SK-N-SH treated with all-trans-retinoic acid at 6 μM for 48 hours (cell line): ENCODE measurements at regions not wholly inside any gene's neighbourhood (a gene's known extent, or its start where the extent isn't known, plus 50 kb on each side); places are given as distances from the start of the nearest gene placed in this dataset.

Experiments used
- ATAC-seq: fragments of 200-7000 bp; cut with Tn5 transposase; 3 replicates; pipeline ENCODE4 v1.9.1; 2020; ENCODE audit warnings: mild to moderate bottlenecking, moderate library complexity
- ARNTL ChIP-seq: fragments of 450-650 bp; formaldehyde crosslinking; IDR thresholded peaks from 2 replicates; pipeline ENCODE4 v1.5.0; 2020; ENCODE audit warnings: low read depth, mild to moderate bottlenecking, moderate library complexity, borderline replicate concordance
- BACH2 ChIP-seq: fragments of 250-450 bp; sonication (Bioruptor Pico); IDR thresholded peaks from 2 replicates; pipeline ENCODE4 v1.9.0; 2021; ENCODE audit warnings: mild to moderate bottlenecking, borderline replicate concordance
- CSDC2 ChIP-seq: fragments of 250-450 bp; sonication (Bioruptor Pico); IDR thresholded peaks from 2 replicates; pipeline ENCODE4 v1.5.0; 2020; ENCODE audit warnings: mild to moderate bottlenecking, moderate library complexity
- CSRNP3 ChIP-seq: fragments of 250-450 bp; sonication (Bioruptor Pico); IDR thresholded peaks from 2 replicates; pipeline ENCODE4 v1.5.1; 2021; ENCODE audit warnings: mild to moderate bottlenecking, moderate library complexity
- ESRRG ChIP-seq: fragments of 250-450 bp; sonication (Bioruptor Pico); IDR thresholded peaks from 2 replicates; pipeline ENCODE4 v1.6.1; 2021; ENCODE audit warnings: mild to moderate bottlenecking
- ISL1 ChIP-seq: fragments of 250-450 bp; sonication (Bioruptor Pico); IDR thresholded peaks from 2 replicates; pipeline ENCODE4 v2.1.2; 2022; ENCODE audit warnings: mild to moderate bottlenecking, moderate library complexity
- OSR1 ChIP-seq: fragments of 250-450 bp; sonication (Bioruptor Pico); IDR thresholded peaks from 2 replicates; pipeline ENCODE4 v1.8.0; 2022; ENCODE audit warnings: moderate library complexity, mild to moderate bottlenecking, inconsistent platforms
- PATZ1 ChIP-seq: fragments of 250-450 bp; sonication (Bioruptor Pico); IDR thresholded peaks from 2 replicates; pipeline ENCODE4 v1.8.0; 2020; ENCODE audit warnings: mild to moderate bottlenecking, moderate library complexity, borderline replicate concordance
- PPARA ChIP-seq: fragments of 250-450 bp; sonication (Bioruptor Pico); IDR thresholded peaks from 2 replicates; pipeline ENCODE4 v1.5.0; 2020; ENCODE audit warnings: mild to moderate bottlenecking, borderline replicate concordance
- RARB ChIP-seq: fragments of 250-450 bp; sonication (Bioruptor Pico); IDR thresholded peaks from 2 replicates; pipeline ENCODE4 v1.8.0; 2021; ENCODE audit warnings: mild to moderate bottlenecking, moderate library complexity
- TCF4 ChIP-seq: fragments of 250-450 bp; sonication (Bioruptor Pico); IDR thresholded peaks from 2 replicates; pipeline ENCODE4 v1.8.0; 2021; ENCODE audit warnings: mild to moderate bottlenecking, moderate library complexity, borderline replicate concordance
- TOX ChIP-seq: fragments of 250-450 bp; sonication (Bioruptor Pico); IDR thresholded peaks from 2 replicates; pipeline ENCODE4 v1.8.0; 2021; ENCODE audit warnings: mild to moderate bottlenecking, moderate library complexity, borderline replicate concordance
- TSHZ2 ChIP-seq: fragments of 250-450 bp; sonication (Bioruptor Pico); IDR thresholded peaks from 2 replicates; pipeline ENCODE4 v1.5.0; 2020; ENCODE audit warnings: mild to moderate bottlenecking, moderate library complexity
- ZC3H10 ChIP-seq: fragments of 250-450 bp; sonication (Bioruptor Pico); IDR thresholded peaks from 2 replicates; pipeline ENCODE4 v1.5.1; 2021; ENCODE audit warnings: mild to moderate bottlenecking, moderate library complexity
- ZFP3 ChIP-seq: fragments of 250-450 bp; sonication (Bioruptor Pico); IDR thresholded peaks from 2 replicates; pipeline ENCODE4 v1.5.0; 2020; ENCODE audit warnings: mild to moderate bottlenecking, moderate library complexity
- ZFP30 ChIP-seq: fragments of 450-650 bp; formaldehyde crosslinking; IDR thresholded peaks from 2 replicates; pipeline ENCODE4 v1.5.0; 2022; ENCODE audit warnings: mild to moderate bottlenecking, moderate library complexity
- ZNF70 ChIP-seq: fragments of 450-650 bp; formaldehyde crosslinking; IDR thresholded peaks from 2 replicates; pipeline ENCODE4 v1.5.0; 2020; ENCODE audit warnings: mild to moderate bottlenecking, moderate library complexity
- ZNF8 ChIP-seq: fragments of 450-650 bp; formaldehyde crosslinking; IDR thresholded peaks from 2 replicates; pipeline ENCODE4 v1.5.0; 2020; ENCODE audit warnings: mild to moderate bottlenecking, moderate library complexity
- TF ChIP-seq, protein P1 (sequence below): fragments of 250-450 bp; sonication (Bioruptor Pico); IDR thresholded peaks from 2 replicates; pipeline ENCODE4 v1.5.1; 2020; ENCODE audit warnings: low read depth, mild to moderate bottlenecking, moderate library complexity

DNA sequence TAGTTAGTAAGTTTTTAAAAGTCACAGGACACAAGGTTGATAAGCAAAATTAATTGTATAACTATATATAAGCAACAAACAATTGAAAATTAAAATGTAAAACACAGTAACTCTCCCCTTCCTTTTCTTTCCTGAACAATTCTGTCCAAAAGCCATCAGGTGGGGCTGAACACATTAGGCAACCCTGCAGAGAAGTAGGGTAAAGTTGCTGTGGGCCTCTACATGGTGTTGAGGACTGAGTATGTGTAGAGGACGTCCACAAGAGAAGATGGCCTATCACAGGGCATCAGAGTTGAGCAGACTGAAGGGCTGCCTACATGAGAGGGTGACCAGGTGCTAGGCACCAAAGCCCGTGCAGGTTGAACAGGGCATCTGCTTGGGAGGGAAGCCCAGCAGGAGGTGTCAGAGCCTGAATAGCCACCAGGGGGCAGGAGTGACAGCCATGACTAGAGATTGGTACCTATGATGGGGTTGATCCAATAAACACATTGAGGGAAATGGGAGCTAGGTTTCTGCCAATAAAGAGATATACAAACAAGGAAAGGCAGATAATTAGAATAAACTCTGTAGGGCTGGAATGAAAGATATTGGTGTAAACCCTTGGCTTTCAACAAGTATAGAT, 415.1 kb downstream of the NPIPA8 start (continued):
- TF ChIP-seq TSHZ2 (CRISPR knock-in tag) (no peak), ZNF8 (no peak), PATZ1 (CRISPR knock-in tag) (no peak), CSRNP3 (CRISPR knock-in tag) (no peak), OSR1 (CRISPR knock-in tag) (no peak)

DNA sequence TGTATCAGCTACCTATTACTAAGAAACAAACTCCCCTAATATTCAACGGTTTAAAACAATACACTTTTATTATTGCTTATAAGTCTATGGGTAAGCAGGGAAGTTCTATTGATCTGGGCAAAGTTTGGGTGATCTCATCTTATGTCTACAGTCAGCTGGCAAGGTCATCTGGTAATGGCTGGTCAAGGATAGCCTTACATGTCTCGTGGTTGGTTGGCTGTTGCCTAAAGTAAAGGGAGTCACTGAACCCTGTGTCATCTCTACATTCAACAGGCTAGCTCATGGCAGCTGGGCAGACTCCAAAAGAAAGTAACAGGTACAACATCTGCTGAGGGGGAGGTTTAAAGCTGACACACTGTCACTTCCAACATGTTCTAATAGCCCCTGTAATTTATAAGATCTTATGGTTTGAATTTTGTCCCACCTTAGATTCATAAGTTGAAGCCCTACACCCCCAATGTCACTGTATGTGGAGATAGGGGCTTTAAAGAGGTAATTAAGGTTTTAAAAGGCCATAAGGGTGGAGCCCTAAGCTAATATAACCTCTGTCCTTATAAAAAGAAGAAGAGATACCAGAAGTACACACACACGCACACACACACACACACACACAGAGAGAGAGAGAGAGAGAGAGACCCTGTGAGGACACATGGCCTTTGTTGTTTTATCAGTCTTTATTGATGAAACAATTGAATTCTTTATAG, 419.1 kb downstream of the NPIPA8 start:
- no peak for ATAC-seq
- TF ChIP-seq RARB (CRISPR knock-in tag) (no peak), TSHZ2 (CRISPR knock-in tag) (no peak), ZC3H10 (no peak), BACH2 (CRISPR knock-in tag) (no peak), CSDC2 (CRISPR knock-in tag) (no peak), ZFP30 (no peak), OSR1 (CRISPR knock-in tag) (no peak), TCF4 (CRISPR knock-in tag) (no peak), CSRNP3 (CRISPR knock-in tag) (no peak), ZFP3 (no peak)
- TF ChIP-seq, all 23 proteins: peak for 0

GRCh38 chr16:17915791-17916190, 420.7 kb downstream of the NPIPA8 start:
- no peak for ATAC-seq
- TF ChIP-seq ZNF70 (CRISPR knock-in tag) (no peak), ESRRG (CRISPR knock-in tag) (no peak), TSHZ2 (CRISPR knock-in tag) (no peak), ZNF8 (no peak), ARNTL (CRISPR knock-in tag) (no peak), RARB (CRISPR knock-in tag) (no peak), CSRNP3 (CRISPR knock-in tag) (no peak), TCF4 (CRISPR knock-in tag) (no peak), ZC3H10 (no peak), ZFP30 (no peak), PPARA (CRISPR knock-in tag) (no peak), OSR1 (CRISPR knock-in tag) (no peak), TOX (CRISPR knock-in tag) (no peak), ISL1 (CRISPR knock-in tag) (no peak)
- TF ChIP-seq, protein P1, sequence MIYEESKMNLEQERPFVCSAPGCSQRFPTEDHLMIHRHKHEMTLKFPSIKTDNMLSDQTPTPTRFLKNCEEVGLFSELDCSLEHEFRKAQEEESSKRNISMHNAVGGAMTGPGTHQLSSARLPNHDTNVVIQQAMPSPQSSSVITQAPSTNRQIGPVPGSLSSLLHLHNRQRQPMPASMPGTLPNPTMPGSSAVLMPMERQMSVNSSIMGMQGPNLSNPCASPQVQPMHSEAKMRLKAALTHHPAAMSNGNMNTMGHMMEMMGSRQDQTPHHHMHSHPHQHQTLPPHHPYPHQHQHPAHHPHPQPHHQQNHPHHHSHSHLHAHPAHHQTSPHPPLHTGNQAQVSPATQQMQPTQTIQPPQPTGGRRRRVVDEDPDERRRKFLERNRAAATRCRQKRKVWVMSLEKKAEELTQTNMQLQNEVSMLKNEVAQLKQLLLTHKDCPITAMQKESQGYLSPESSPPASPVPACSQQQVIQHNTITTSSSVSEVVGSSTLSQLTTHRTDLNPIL (CRISPR knock-in tag): no peak
